ENCODE measurements at regions not wholly inside any gene's neighbourhood (a gene's known extent, or its start where the extent isn't known, plus 50 kb on each side); places are given as distances from the start of the nearest gene placed in this dataset.

DNA sequence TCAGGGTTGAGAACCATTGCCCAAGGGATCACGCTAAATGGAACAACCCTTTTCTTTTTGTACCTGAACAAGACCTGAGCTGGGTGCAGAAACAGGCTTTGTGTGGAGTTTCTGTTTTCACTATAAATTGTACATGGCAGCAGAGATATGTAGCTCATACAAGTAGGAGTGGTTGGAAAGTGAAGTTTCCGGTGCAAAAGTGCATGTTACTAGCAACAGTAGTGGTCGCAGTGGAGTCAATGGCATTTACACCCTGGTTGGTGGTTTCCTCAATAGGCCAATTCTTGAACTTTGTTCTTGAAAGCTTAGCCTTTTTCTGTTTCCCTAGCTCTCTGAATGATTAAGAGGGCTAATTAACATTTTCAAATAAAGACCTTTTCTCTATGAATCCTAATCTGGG is 170.7 kb downstream of the NEBL start:
- no peak for DNase-seq

DNA sequence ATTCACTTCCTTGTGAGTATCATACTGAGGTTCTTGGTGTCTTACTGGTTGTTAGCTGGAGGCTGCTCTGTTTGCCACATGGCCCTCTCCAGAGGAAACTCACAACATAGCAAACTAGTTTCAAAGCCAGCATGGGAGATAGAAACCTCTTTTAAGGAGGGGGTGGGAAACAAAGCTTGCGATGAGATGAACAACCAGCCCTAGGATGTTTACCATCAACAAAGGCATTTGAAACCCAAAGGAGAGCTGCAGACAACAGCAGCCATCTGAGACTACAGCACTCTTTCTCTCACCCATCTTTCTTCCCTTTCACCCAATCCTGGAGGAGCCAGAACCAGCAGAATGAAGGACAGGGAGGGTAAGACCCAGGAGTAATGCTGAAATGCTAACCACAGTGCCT is 182.1 kb downstream of the NEBL start:
- no peak for DNase-seq

DNA sequence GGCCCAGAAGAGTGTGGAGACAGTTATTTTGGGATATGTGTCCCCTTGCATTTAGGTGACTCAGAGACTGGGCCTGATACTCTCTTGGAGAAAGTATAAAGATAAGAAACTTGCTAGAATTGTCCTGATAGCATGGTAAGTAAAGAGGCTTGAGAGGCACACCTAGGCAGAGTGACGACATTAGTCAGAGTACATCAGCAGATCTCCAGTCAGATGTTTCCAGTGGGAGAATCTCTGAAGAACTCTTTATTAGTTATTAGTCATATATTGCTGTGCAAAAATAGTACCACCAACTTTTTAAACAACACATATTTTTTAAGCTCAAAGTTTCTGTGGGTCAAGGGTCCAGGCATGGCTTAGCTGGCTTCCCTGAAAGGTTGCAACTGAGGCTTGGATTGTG is 182.6 kb downstream of the NEBL start:
- no peak for DNase-seq

DNA sequence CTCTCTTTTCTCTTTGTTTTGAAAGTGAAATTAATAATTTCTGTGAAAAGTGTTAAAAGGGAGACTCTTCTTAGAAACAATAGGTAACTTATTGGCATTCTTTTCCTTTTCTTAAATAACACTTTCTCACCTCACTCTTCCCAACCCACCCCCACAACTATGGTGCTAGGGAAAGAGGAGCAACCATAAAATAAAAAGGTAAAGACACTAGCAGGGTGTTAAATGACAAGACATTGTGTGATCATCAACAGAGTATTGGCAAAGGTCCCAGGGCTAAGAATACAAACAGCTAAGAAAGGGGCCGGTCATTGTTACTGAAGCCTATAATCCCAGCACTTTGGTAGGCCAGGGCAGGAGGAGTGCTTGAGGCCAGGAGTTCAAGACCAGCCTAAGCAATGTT is 183.7 kb downstream of the NEBL start:
- no peak for DNase-seq

DNA sequence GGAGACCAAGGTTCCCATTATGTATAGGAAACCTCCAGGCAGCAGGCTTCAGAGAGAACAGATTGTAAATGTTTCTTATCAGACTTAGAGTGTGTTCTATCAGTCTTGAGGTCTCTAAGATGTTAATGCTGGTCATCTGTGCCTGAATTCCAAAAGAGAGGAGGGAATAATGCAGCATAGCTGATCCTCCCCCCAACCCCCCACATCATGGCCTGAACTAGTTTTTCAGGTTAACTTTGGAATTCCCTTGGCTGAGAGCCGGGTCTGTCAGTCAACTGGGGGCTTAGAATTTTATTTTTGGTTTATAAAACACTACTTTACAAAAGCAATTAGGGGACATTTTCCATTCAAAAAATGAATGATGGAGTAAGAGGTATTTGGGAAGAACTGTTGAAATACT is 184.3 kb downstream of the NEBL start:
- DNase-seq, result no peak

DNA sequence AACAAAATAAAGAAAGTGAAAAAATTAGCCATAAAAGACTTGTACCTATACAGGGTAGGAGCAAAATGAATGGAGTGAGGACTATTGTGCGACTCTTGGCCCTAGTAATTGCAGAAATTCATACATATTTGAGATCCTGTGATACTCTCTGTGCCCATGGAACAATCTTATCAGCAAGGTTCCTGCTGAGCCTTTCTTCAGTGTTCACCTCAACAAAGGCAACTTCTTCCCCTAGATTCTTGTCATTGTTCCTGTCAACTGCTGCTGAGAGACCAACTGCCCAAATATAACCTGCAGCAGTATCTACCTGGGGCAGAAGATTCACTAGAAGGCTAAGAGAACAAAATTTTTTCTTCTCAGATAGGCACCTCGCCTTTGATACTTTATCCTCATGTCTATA is 187.4 kb downstream of the NEBL start:
- DNase-seq, result no peak

DNA sequence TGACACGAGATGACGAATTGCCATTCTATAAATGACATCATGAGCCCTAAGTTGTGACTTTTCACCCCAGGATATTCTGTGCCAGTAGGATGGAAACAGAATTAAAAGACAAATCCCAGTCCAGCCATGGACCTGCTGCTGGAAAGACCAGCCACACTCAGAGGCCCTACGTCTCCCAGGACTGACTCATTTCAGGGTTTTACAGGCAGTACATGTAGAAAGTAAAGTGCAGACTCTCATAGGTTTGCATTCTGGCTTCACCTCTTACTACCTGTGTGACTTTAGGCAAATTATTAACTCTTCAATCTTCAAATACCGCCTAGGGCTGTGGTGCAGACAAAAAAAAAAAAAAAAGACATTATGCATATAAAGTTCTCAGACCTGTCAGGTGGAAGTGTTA is 188.8 kb downstream of the NEBL start:
- DNase-seq, result no peak

DNA sequence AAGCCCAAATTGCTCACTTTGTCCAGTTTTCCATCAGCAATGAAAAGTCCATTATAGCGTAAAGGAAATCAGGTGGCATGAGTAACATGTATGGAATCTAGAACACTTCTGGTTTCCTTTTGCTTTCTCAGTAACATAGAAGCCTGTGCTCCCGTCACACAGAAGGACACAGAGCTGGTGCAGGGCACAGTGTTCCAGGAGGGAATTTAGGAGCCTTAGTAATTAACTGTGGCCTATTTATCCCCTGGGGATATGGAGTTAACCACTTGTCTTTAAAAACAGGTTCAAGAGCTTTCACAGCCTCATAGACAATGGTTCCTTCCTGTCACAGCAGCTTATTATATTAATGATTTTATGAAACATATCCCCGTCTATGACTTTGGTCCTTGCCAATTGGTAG is 189.9 kb downstream of the NEBL start:
- no peak for DNase-seq

DNA sequence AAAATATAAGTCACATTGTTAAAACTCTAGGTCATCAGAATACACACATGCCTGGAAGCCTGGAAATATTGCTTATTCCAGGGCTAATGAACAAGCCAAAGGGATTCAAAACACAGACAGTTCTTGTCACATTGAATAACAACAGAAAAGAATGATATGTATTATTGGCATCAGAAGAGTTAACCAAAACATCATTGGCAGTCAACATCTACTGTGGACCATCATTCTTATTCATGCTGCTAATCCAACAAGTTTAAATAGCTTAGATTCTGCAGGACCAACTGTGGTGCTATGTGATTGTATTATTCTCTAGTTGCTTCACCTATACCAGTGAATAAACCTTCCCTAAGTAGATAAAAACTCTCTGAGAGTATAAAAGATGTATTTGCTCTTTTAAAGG is 198.3 kb downstream of the NEBL start:
- DNase-seq, result no peak

DNA sequence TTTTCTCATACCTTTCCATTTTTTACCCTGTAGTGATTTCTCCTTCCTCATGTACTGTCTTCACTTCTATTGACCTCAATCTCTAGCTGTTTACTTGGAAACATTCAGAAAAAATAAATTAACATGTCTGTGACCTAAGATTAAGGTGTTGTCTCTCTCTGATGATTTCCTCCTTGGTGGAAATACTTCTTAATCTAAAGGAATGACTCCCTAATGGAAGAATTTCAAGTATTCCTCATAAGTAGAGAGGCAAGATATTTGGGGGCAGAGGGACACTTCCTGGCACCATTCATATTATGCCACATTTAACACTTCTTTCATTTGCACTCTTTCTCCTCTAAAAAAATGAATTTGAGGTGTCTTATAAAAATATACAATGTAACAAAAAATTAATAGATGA is 202.8 kb downstream of the NEBL start:
- DNase-seq, result no peak

DNA sequence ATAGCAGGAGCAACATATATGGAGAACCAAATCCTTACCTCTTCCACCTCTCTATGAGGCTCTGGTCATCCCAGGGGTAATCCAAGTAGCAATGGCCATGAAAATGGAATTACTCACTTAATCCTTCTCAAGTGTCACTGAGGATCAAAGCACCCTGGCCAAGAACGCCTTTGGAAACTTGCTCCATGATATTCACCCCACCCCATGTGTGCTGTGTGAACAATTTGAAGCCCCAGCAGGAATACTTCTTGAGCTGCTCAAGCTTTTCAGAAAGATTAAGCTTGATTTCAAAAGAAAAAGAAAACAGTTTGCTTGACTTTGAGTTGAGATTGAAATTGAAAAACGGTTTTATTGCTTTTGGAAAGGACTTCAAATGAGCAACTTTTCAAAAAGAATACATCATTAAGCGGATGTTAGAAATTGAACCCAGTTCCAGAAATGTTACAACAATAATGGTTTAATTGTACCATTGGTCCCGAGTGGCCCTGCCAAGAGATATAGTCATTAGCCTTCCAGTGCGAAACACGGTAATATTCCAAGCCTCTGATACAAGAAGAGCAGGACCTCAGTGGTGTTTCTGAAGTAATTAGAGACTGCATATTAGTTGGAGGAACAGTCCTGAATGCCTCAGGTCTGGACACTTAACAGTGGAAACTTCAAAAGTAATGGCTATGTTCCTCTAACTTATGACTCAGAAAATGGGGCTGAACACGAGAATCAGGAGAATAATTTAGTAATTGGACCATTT is 208.1 kb downstream of the NEBL start:
- no peak for DNase-seq

DNA sequence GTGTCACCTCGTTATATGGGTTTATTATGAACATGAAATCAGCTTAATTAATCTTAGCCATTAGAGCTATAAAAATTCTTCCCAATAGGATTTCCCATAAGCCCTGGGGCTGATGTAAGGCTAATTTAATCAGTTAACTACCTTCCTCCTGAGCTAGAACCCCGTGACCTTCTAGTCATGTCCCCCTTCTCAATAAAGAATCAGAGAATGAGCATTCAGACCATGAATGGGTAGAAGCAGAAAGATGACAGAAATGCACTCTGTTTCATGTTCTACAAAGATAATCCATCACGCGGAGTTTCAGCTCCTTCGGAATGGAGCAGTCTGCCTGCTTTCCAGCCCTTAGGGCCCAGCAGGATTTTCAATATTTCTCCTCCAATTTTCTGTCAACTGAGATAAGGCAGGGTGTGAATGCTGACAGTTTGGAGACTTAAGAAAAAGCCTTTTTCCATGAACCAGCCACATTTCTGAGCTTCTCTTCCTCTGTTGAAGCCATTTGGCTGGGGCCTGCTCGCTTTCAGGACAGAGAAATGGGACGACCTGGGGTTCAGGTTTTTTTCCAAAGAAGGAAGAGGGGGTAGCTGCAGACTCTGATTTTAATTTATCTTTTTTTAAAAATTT is 211.0 kb downstream of the NEBL start:
- no peak for DNase-seq

DNA sequence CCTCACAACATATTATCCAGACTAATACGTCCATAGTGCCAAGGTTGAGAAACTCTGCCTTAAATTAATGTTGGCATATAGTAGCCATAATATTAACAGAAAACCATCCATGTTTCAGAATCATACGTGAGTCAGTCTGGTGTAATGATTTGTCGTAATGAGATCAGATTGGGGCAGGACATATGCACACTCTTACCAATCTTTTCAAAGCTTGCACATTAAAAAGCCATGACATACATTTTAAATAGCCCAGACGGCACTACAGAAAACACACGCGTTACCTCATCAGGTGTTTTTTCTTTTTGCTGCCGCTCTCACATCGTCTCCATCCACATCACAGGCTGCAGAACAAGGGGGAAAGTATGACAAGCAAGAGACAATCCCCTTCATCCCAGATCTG is 211.6 kb downstream of the NEBL start:
- DNase-seq, result no peak

DNA sequence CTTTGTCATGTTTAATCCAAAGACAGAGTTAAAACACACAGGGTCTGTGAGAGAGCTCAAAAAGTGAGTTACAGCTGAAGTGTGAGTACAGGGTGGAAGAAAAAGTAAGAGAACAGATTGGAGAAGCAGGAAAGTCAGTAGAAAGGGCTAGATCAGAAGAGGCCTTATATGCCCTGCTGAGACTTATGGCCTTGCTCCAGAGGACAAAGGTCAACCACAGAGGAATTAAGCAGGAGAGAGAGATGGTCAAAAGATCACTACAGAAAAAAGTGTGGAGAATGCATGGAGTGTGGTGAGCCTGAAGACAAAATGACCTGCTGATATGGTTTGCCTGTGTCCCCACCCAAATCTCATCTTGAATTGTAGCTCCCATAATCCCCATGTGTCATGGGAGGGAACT is 213.8 kb downstream of the NEBL start:
- no peak for DNase-seq

DNA sequence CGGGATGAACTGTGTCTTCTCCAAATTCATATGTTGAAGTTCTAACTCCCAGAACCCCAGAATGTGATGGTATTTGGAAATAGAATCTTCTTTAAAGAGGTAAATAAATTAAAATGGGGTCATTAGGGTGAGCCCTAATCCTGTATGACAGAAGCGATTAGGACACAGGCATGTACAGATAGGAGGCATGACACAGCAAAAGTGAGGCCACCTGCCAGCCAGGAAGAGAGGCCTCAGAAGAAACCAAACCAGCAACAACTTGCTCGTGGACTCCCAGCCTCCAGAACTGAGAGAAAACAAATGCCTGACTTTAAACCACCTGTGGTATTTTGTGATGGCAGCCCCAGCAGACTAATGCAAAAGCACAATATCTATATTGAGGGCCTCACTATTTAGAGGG is 214.3 kb downstream of the NEBL start:
- DNase-seq, result no peak

DNA sequence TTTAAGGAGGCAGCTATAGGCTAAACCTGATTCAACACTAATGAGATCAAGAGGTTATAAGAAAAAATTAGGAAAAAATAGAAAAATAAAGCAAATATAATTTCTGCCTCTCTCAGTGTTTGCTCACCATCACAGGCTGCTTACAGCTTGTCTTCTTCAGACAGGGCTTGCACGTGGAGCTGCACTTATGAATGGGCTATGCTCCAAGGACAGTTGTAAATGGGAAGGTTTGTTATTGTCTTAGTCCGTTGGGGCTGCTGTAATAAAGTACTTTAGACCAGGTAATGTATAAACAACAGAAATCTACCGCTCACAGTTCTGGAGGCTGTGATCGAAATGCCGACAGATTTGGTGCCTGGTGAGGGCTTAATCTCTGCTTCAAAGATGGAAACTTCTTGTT is 219.8 kb downstream of the NEBL start:
- DNase-seq, result no peak

DNA sequence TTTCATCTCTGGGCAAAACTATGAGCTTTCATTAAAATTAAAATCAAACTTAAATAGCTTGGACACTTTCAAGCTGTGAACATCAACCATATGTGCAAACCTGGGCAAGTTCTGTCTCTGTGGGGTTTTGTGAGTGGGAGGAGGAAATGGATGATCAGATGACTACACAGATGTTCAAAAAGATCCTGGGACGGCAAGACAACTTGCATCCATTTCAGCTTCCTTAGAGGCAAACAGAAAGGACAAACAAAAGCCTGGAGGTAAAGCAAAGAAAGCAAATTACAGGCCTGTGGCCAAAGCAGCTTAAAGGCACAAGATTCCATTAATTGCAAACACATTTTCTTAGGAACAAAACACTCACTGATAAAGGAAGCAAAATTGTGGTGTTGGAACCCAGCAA is 222.2 kb downstream of the NEBL start:
- DNase-seq, result no peak

DNA sequence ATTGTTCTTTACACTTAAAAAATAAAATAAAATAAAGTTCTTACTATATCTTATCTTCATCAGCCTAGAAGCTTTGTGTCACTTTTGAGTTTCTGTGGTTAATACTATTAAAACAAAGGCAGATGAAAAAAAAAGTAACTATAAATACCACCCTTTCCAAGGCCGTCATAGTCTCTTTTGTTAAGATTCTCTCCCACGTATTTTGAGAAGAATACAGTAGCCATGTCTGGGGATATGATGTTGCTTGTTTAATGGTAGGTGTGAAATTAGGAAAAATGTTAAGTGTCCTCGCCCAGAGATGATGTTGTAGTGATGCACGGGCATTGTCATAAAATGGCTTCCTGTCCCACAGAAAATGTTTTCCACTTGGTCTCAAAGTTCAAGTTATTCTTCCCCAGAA is 223.9 kb downstream of the NEBL start:
- DNase-seq, result no peak

DNA sequence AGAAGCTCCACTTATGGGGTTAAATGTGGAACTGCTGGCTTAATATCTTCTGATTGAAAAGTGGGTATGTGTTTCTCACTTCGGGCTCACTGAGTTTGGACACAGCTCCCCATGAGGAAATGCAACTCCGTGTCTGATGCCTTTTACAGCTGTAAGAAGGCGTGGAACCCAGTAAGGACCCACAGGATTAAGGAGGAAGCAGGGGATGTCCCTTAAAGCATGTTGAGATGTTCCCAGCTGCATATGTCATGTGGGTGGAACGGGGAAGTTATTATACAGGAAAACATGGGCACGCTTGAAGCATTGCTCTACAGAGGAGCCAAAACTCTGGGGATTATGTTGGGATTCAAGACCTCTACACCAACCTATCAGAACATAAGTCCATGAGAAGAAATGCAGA is 224.4 kb downstream of the NEBL start:
- DNase-seq, result no peak

DNA sequence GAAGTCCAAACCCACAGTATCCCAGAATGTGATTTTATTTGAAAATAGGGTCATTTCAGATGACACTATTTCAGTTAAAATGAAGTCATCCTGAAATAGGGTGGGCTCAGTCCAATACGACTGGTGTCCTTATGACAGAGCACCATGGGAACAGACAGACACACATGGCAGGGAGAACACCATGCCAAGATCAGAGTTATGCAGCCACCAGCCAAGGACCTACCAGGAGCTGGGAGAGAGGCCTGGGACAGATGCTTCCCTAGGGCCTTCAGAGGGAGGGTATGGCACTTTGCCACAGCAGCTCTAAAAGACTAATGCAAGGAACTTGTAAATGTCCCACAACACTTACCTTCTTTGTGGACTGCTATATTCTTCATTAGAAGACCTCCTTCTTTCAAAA is 226.5 kb downstream of the NEBL start:
- no peak for DNase-seq

DNA sequence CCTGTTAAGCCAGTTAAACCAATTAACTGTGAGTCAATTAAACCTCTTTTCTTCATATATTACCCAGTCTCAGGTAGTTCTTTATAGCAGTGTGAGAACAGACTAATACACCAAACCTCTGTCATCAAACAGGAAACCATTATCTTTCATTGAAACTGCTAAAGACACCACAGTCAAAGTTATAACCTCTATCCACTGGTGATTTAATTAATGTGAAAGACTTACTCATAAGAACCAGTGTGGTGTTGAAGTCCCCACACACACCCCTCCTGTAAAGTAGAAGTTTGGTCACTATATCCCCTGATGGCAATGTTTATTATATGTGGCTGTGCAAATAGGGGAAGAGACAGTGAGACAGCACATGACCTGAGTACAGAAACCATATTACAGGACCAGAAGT is 228.1 kb downstream of the NEBL start:
- no peak for DNase-seq

DNA sequence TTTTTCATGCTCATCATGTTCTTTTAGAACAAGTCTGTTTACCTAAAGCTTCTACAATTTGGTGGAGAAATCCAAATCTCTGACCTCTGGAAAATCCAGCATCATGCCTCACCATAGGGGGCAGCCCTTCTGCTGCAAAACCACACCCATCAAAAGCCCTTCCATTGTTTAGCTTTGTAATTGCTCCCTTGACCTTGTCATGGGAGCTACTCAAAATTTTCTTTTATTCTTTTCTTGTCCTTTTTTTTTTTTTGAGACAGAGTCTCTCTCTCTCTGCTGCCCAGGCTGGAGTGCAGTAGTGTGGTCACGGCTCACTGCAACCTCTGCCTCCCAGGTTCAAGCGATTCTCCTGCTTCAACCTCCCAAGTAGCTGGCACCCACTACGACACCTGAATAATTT is 234.4 kb downstream of the NEBL start:
- no peak for DNase-seq

DNA sequence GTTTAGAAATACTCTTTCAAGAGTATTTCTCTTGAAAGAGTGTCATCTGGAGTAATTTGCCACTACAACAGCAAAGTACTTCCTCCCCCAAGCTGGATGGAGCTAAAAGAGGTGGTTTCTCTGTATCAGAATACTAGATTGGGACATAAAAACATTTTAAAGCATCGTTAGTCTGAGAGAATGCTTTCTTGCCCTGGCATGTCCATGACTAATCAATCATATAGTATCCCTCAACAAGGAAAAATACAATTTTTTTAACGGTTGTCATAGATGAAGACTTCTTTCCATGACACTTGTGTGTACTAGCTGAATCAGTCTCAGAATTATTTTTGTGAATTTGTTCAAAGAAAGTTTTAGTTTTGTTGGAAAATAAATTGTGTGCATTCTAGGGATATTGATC is 237.9 kb downstream of the NEBL start:
- no peak for DNase-seq

DNA sequence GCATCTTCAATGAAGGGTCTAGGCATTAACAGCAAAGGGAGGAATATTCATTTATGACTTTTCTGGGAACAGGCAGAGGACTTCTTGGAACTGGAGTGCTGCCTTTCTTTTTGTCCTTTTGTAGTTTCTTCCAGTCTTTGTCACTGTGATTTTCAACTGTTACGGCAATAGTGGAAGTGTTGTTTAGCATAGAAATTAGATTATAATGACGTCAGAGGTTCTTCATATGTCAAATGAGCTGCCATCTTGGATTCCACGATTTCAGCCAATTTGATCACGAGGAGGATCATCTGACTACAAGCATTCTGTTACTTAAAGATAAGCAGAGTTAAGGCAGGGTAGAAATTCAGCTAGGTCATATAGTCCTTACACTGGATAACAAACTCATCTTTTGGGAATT is 239.0 kb downstream of the NEBL start:
- no peak for DNase-seq

DNA sequence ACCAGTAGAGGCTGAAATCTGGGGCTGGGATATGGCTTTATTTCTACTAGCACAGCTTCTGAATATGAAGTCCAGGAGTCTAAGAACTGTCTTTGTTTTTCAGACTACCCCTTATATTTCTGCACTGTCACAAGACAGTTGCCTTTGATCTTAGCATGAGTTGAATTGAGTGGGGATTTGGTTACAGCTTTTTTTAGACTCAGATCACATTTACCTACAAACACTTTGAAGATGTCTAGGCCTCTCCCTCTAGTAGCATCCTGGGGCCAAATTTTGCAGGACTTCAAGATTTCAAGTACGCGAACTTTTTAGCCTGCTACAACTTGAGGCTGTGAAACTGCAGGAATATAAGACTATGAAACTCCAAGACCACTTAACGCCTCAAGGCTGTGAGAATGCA is 240.2 kb downstream of the NEBL start:
- no peak for DNase-seq
